Transverse colon (tissue), 4 donors: ENCODE measurements at regions not wholly inside any gene's neighbourhood (a gene's known extent, or its start where the extent isn't known, plus 50 kb on each side); places are given as distances from the start of the nearest gene placed in this dataset.
"Not testable (repeated sequence)": the region's sequence is repeated elsewhere in the genome, so short reads cannot be mapped to it uniquely, and the experiment has no call there.

Experiments
- DNase-seq: peaks from one replicate; pipeline ENCODE4 v3.0.0-alpha.2; 2019
- H3K27ac ChIP-seq, 4 donors: fragments of 200-600 bp; sonication (generic); 2 replicates each; pipeline ENCODE4 v1.5.1; 2016 to 2018; ENCODE audit warnings: inconsistent platforms in 4 of 4
- H3K27me3 ChIP-seq: fragments of 200-600 bp; sonication (generic); 2 replicates; pipeline ENCODE4 v1.5.1; 2017; ENCODE audit warnings: inconsistent platforms
- H3K36me3 ChIP-seq, 4 donors: fragments of 200-600 bp; sonication (generic); 2 replicates each; pipeline ENCODE4 v1.5.1; 2017 to 2019; ENCODE audit warnings: inconsistent platforms in 4 of 4
- H3K4me1 ChIP-seq, 4 donors: fragments of 200-600 bp; sonication (generic); 2 replicates each; pipeline ENCODE4 v1.5.1; 2017 to 2020; ENCODE audit warnings: inconsistent platforms in 4 of 4
- H3K4me3 ChIP-seq, 4 donors: fragments of 200-600 bp; sonication (generic); 1 replicate in 1 of 4; 2 replicates in 3 of 4; pipeline versions ENCODE4 v1.5.1 to v1.6.1; 2017 to 2019; ENCODE audit warnings: inconsistent platforms in 4 of 4
- H3K9me3 ChIP-seq, 2 donors: fragments of 200-600 bp; sonication (generic); 2 replicates each; pipeline ENCODE4 v1.5.1; 2017 to 2019; ENCODE audit warnings: inconsistent platforms in 2 of 2
- EP300 ChIP-seq: sonication (generic); formaldehyde crosslinking; IDR thresholded peaks from one replicate; pipeline ENCODE4 v1.6.1; 2017; ENCODE audit warnings: antibody characterized with exemption, low read depth
- POLR2A ChIP-seq: fragments of 450-650 bp; IDR thresholded peaks from one replicate; pipeline ENCODE4 v1.6.1; 2016; ENCODE audit warnings: antibody characterized with exemption, mild to moderate bottlenecking, moderate library complexity
- POLR2AphosphoS5 ChIP-seq, 3 donors: sonication (generic); formaldehyde crosslinking; IDR thresholded peaks; one replicate each; pipeline ENCODE4 v1.6.1; 2016; ENCODE audit warnings: antibody characterized with exemption in 3 of 3
- WGBS, 2 donors: methylation state at CpG; one replicate each; pipeline ENCODE4 v1.1.5; 2018; ENCODE audit warnings: low coverage in 1 of 2; 5-methylcytosine and 5-hydroxymethylcytosine counted together
- in situ Hi-C, 4 donors: fragments of 200-750 bp; cut with MboI; loops; one replicate each; pipeline versions ENCODE4 v1.15.0 to v1.15.1; 2017; ENCODE audit warnings: low sequenced_read_pairs in 3 of 4, low pct_ligation_motif_present in 1 of 4, low pct_unique_long_range_greater_than_20kb in 1 of 4
- intact Hi-C: fragments of 100-400 bp; cut with DNase I; formaldehyde crosslinking; loops from one replicate; pipeline ENCODE4 v1.15.1; 2023; ENCODE audit warnings: low total_unique reads
- TF ChIP-seq, protein P1 (sequence below), 5 experiments: fragments of 200-600 bp in 3 of 5; fragments of 450-650 bp in 2 of 5; sonication (generic) in 3 of 5; IDR thresholded peaks; 1 replicate in 2 of 5; 2 replicates in 3 of 5; pipeline ENCODE4 v1.5.1; 2016 to 2017; ENCODE audit warnings: antibody characterized with exemption in 5 of 5, inconsistent platforms in 3 of 5, mild to moderate bottlenecking in 2 of 5, moderate library complexity in 1 of 5

DNA sequence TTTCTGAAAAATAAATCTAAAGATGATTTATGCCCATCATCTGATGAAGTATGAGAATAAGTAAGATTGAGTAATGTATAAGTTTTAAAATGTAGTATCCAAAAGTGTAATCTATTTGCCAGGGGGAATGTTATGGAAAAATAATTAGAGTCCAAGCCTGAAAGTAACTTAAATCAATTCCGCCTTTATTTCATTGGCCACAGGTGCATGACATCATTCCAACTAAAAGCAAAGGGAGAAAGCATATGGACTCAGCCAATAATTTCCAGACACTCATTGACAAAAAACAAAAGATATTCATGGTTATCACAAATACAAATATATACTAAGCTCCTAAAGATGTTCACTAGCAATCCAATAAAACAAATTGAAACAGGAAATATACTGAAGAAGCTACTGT is 752.6 kb upstream of the TMEFF2 start:
- Histone ChIP-seq H3K27me3 (no peaks in the 10 kb centered on the region), H3K4me1 (no peaks in the 10 kb centered on the region), H3K27ac (no peak overlapping the region), H3K36me3 (no peaks in the 10 kb centered on the region), H3K9me3 (no peaks in the 10 kb centered on the region), H3K4me3 (no peak overlapping the region)
- in situ Hi-C loops (no loop called here), intact Hi-C loops (no loop called here)
- TF ChIP-seq EP300 = no peak
- TF ChIP-seq, protein P1, sequence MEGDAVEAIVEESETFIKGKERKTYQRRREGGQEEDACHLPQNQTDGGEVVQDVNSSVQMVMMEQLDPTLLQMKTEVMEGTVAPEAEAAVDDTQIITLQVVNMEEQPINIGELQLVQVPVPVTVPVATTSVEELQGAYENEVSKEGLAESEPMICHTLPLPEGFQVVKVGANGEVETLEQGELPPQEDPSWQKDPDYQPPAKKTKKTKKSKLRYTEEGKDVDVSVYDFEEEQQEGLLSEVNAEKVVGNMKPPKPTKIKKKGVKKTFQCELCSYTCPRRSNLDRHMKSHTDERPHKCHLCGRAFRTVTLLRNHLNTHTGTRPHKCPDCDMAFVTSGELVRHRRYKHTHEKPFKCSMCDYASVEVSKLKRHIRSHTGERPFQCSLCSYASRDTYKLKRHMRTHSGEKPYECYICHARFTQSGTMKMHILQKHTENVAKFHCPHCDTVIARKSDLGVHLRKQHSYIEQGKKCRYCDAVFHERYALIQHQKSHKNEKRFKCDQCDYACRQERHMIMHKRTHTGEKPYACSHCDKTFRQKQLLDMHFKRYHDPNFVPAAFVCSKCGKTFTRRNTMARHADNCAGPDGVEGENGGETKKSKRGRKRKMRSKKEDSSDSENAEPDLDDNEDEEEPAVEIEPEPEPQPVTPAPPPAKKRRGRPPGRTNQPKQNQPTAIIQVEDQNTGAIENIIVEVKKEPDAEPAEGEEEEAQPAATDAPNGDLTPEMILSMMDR (IDR thresholded peaks at IDR 0.05) = no peak
- TF ChIP-seq POLR2A = no peak
- no peak for TF ChIP-seq POLR2AphosphoS5 (IDR thresholded peaks at IDR 0.05)
- WGBS, 2 donors = 88 to 100% methylated on average over 1 of the region's 1 CpG
- no peak for DNase-seq

DNA sequence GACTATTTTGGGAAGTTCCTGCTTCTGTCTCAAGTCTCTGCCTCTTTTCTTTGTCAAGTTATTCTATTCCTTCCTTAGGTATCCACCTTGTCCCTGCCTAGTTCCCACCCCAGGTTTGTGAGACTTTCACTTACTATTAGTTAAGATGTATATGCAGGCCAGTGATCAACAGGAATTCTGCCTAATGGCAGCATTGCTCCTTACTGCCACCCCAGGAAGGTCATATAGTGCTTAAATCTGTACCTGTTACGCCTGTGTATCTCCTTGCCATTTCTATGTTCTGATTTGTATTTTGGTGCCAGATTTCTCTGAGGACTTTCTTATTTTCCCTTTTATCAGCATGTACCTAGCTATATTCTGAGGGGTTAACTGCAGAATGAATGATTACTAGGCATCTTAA is 746.0 kb upstream of the TMEFF2 start:
- H3K4me1 ChIP-seq = no peaks in the 10 kb centered on the region
- intact Hi-C loops (no loop called here), in situ Hi-C loops (no loop called here)
- H3K36me3 ChIP-seq = no peaks in the 10 kb centered on the region
- TF ChIP-seq, protein P1 (IDR thresholded peaks at IDR 0.05) = no peak
- no peak for TF ChIP-seq POLR2A
- no peak for TF ChIP-seq EP300
- no peak for TF ChIP-seq POLR2AphosphoS5 (IDR thresholded peaks at IDR 0.05)
- no peaks in the 10 kb centered on the region for H3K9me3 ChIP-seq
- H3K4me3 ChIP-seq = no peak overlapping the region
- H3K27me3 ChIP-seq = no peaks in the 10 kb centered on the region
- WGBS, 2 donors = 29 to 74% methylated on average over 1 of the region's 1 CpG
- no peak overlapping the region for H3K27ac ChIP-seq
- no peak for DNase-seq

DNA sequence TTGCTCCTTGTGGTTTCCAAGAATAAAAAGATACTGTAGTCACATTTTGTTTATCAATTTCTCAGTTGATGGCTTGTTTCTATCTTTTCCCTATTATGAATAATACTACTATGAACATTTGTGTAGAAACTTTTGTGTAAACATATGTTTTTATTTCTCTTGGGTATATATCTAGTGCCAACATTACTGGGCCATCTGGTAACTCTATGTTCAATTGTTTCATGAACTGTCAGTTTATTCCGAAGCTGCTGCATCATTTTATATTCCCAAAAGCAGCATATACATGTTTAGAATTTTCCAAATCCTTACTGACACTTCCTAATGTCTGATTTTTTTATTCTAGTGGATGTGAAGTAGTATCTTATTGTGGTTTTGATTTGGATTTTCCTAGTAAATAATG is 737.6 kb upstream of the TMEFF2 start:
- no peaks in the 10 kb centered on the region for H3K4me1 ChIP-seq
- H3K27ac ChIP-seq = no peak overlapping the region
- H3K4me3 ChIP-seq = no peak overlapping the region
- intact Hi-C loops = no loop called here
- in situ Hi-C loops = no loop called here
- no peaks in the 10 kb centered on the region for H3K36me3 ChIP-seq
- WGBS, 2 donors = 55 to 79% methylated on average over 1 of the region's 1 CpG
- no peak for TF ChIP-seq POLR2A
- TF ChIP-seq, protein P1 (IDR thresholded peaks at IDR 0.05) = no peak
- TF ChIP-seq POLR2AphosphoS5 (IDR thresholded peaks at IDR 0.05) = no peak
- no peak for TF ChIP-seq EP300
- H3K27me3 ChIP-seq = no peaks in the 10 kb centered on the region
- DNase-seq = no peak
- no peaks in the 10 kb centered on the region for H3K9me3 ChIP-seq

DNA sequence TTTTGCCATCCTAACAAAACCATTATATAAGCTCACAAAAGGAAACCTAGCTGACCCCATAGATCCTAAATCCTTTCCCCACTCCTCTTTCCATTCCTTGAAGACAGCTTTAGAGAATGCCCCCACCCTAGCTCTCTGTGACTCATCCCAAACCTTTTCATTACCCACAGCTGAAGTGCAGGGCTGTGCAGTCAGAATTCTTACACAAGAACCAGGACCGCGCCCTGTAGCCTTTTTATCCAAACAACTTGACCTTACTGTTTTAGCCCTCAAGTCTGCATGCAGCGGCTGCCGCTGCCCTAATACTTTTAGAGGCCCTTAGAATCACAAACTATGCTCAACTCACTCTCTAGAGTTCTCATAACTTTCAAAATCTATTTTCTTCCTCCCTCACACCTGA is 726.9 kb upstream of the TMEFF2 start:
- H3K4me1 ChIP-seq, in situ Hi-C loops, H3K36me3 ChIP-seq, H3K9me3 ChIP-seq, H3K27me3 ChIP-seq, DNase-seq, intact Hi-C loops, H3K27ac ChIP-seq, H3K4me3 ChIP-seq: not testable (repeated sequence)
- WGBS, 2 donors = 83 to 96% methylated on average over 2 to 4 of the region's 4 CpGs

DNA sequence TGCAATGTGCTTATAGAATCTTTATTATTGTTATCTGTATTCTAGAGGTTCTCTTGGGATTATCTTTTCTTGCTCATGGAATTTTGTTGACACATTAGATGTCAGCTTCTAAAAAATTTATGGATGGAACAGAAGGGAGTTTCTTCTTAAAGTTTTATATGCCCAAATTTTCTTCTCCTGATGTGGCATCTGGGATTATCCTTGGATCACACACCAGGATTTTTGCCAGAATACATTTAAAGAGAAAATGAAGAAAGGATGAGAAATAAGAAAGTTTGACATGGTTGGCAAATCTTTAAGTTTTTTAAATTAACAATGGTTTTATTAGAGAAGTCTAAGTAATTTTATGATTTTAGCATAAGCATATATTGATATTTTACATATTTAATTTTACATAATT is 706.7 kb upstream of the TMEFF2 start:
- no peak overlapping the region for H3K4me3 ChIP-seq
- H3K9me3 ChIP-seq = no peaks in the 10 kb centered on the region
- no peak overlapping the region for H3K27ac ChIP-seq
- H3K36me3 ChIP-seq = no peaks in the 10 kb centered on the region
- in situ Hi-C loops (no loop called here), intact Hi-C loops (no loop called here)
- no peak for DNase-seq
- H3K27me3 ChIP-seq = no peaks in the 10 kb centered on the region
- TF ChIP-seq POLR2A (no peak), POLR2AphosphoS5 (IDR thresholded peaks at IDR 0.05) (no peak), EP300 (no peak)
- TF ChIP-seq, protein P1 (IDR thresholded peaks at IDR 0.05) = no peak
- no peaks in the 10 kb centered on the region for H3K4me1 ChIP-seq
